Gastrocnemius medialis (tissue), 4 donors: ENCODE measurements at regions not wholly inside any gene's neighbourhood (a gene's known extent, or its start where the extent isn't known, plus 50 kb on each side); places are given as distances from the start of the nearest gene placed in this dataset.

ENCODE experiments used
- POLR2A ChIP-seq, 2 donors: fragments of 450-650 bp; IDR thresholded peaks; one replicate each; pipeline ENCODE4 v1.6.1; 2017; ENCODE audit warnings: antibody characterized with exemption in 2 of 2, mild to moderate bottlenecking in 2 of 2, moderate library complexity in 2 of 2
- TF ChIP-seq, protein P1 (sequence below), 5 experiments: fragments of 450-650 bp in 3 of 5; fragments of 200-600 bp in 2 of 5; sonication (generic) in 2 of 5; IDR thresholded peaks in 4 of 5; conservative IDR thresholded peaks in 1 of 5; 1 replicate in 4 of 5; 2 replicates in 1 of 5; pipeline ENCODE4 v1.5.1; 2016 to 2019; ENCODE audit warnings: antibody characterized with exemption in 5 of 5, mild to moderate bottlenecking in 3 of 5, moderate library complexity in 3 of 5

DNA sequence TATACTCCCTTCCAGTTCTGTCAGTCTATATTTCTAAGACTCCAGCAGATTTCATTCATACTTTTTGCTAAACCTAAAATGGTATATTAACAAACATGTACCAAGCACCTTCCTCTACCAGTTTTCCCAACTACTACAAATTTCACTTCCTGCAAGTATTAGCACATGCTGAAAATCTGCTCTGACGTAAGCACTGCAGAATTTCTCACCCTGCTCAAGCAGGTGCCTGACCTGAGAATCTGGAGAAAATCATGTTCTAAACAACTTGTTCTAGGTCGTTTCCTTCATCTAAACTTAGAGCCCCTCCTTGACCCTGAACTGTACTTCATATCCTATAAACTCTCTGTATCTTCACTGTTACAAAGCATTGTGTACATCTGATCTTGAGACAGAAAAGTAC lies 380.7 kb upstream of the NOCT start:
- no peak for TF ChIP-seq POLR2A (IDR thresholded peaks at IDR 0.05)
- TF ChIP-seq, protein P1, sequence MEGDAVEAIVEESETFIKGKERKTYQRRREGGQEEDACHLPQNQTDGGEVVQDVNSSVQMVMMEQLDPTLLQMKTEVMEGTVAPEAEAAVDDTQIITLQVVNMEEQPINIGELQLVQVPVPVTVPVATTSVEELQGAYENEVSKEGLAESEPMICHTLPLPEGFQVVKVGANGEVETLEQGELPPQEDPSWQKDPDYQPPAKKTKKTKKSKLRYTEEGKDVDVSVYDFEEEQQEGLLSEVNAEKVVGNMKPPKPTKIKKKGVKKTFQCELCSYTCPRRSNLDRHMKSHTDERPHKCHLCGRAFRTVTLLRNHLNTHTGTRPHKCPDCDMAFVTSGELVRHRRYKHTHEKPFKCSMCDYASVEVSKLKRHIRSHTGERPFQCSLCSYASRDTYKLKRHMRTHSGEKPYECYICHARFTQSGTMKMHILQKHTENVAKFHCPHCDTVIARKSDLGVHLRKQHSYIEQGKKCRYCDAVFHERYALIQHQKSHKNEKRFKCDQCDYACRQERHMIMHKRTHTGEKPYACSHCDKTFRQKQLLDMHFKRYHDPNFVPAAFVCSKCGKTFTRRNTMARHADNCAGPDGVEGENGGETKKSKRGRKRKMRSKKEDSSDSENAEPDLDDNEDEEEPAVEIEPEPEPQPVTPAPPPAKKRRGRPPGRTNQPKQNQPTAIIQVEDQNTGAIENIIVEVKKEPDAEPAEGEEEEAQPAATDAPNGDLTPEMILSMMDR (IDR thresholded peaks at IDR 0.05 in 4 of 5, conservative IDR thresholded peaks at IDR 0.05 in 1 of 5): no peak
